ENCODE measurements at regions not wholly inside any gene's neighbourhood (a gene's known extent, or its start where the extent isn't known, plus 50 kb on each side); places are given as distances from the start of the nearest gene placed in this dataset.
"Not testable (repeated sequence)": the region's sequence is repeated elsewhere in the genome, so short reads cannot be mapped to it uniquely, and the experiment has no call there.

- Mint-ChIP-seq H3K4me1 (no peaks in the 10 kb centered on the region), H3K27me3 (no peaks in the 10 kb centered on the region), H3K4me3 (no peak overlapping the region), H3K9me3 (peaks cover 2 to 4% (median 4%) of the 10 kb centered on the region in 3 donors), H3K27ac (no peak overlapping the region), H3K36me3 (no peaks in the 10 kb centered on the region)
These were observed 152.2 kb downstream of the CCER1 start for GRCh38 chr12:90802727-90803126.

DNA sequence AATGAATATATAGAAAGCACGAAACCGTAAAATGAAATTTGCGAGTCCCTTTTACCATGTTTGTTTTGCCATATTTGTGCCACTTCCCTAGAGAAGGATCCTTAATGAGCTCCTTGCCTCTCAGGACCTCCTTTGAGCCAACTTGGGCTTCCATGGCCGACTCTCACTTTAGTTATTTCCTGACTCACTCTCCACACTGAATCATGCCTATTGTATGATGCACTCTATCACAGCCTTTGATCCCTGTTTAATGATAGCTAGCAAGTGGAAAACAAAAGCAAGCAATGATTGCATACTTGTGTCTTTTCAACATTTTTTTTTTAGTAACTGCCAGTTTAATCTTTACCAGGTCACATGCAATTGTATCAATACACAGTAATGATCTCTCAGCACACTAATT, 153.2 kb downstream of the CCER1 start:
- Mint-ChIP-seq H3K36me3 (no peaks in the 10 kb centered on the region), H3K9me3 (peaks cover 2 to 4% (median 4%) of the 10 kb centered on the region in 3 donors), H3K4me1 (no peaks in the 10 kb centered on the region), H3K4me3 (no peak overlapping the region), H3K27ac (no peak overlapping the region), H3K27me3 (no peaks in the 10 kb centered on the region)

GRCh38 chr12:90794212-90794611, 160.8 kb downstream of the CCER1 start:
- no peak overlapping the region for H3K27ac Mint-ChIP-seq
- H3K36me3 Mint-ChIP-seq = no peaks in the 10 kb centered on the region
- no peak overlapping the region for H3K4me3 Mint-ChIP-seq
- H3K9me3 Mint-ChIP-seq = no peaks in the 10 kb centered on the region
- no peaks in the 10 kb centered on the region for H3K27me3 Mint-ChIP-seq
- no peaks in the 10 kb centered on the region for H3K4me1 Mint-ChIP-seq

DNA sequence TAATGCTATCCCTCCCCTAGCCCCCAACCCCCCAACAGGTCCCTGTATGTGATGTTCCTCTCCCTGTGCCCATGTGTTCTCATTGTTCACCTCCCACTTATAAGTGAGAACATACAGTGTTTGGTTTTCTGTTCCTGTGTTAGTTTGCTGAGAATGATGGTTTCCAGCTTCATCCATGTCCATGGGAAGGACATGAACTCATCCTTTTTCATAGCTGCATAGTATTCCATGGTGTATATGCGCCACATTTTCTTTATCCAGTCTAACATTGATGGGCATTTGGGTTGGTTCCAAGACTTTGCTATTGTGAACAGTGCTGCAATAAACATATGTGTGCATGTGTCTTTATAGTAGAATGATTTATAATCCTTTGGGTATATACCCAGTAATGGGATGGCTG, 162.3 kb downstream of the CCER1 start:
- H3K4me1 Mint-ChIP-seq, H3K36me3 Mint-ChIP-seq, H3K9me3 Mint-ChIP-seq, H3K27ac Mint-ChIP-seq, H3K4me3 Mint-ChIP-seq, H3K27me3 Mint-ChIP-seq: not testable (repeated sequence)

GRCh38 chr12:90791445-90791844, 163.5 kb downstream of the CCER1 start:
- no peak overlapping the region for H3K27ac Mint-ChIP-seq
- no peaks in the 10 kb centered on the region for H3K4me1 Mint-ChIP-seq

GRCh38 chr12:90790747-90791146, 164.2 kb downstream of the CCER1 start:
- Mint-ChIP-seq H3K27ac (no peak overlapping the region), H3K9me3 (no peaks in the 10 kb centered on the region), H3K36me3 (no peaks in the 10 kb centered on the region), H3K4me3 (no peak overlapping the region), H3K27me3 (no peaks in the 10 kb centered on the region), H3K4me1 (no peaks in the 10 kb centered on the region)

More at GRCh38 chr12:90791445-90791844, 163.5 kb downstream of the CCER1 start:
- Mint-ChIP-seq H3K4me3 (no peak overlapping the region), H3K36me3 (no peaks in the 10 kb centered on the region), H3K9me3 (no peaks in the 10 kb centered on the region), H3K27me3 (no peaks in the 10 kb centered on the region)

- H3K27ac Mint-ChIP-seq = no peak overlapping the region
- no peaks in the 10 kb centered on the region for H3K36me3 Mint-ChIP-seq
- H3K4me3 Mint-ChIP-seq = no peak overlapping the region
- no peaks in the 10 kb centered on the region for H3K27me3 Mint-ChIP-seq
- H3K9me3 Mint-ChIP-seq = no peaks in the 10 kb centered on the region
- no peaks in the 10 kb centered on the region for H3K4me1 Mint-ChIP-seq
These were observed 181.5 kb downstream of the CCER1 start for GRCh38 chr12:90773491-90773890.

DNA sequence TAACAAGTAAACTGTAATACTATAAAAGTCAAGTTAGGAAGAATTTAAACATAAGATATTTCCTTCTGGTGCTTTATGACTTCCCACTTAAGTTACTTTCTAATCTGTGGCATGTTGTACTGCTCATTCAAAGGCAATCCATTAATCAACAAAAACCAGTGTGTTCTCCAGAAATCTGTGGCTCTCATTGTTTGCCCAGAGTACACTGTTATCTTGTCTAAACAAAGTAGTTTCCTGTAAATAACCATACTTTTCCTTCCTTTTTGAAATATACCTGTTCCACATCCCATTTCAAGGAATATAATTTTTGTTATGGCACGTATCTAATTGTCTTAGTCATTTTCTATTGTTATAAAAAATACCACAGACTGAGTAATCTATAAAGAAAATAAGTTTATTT, 184.1 kb downstream of the CCER1 start:
- H3K36me3 Mint-ChIP-seq = no peaks in the 10 kb centered on the region

GRCh38 chr12:90757957-90758356, 197.0 kb downstream of the CCER1 start:
- no peaks in the 10 kb centered on the region for H3K9me3 Mint-ChIP-seq
- H3K4me1 Mint-ChIP-seq = no peaks in the 10 kb centered on the region
- H3K27ac Mint-ChIP-seq = no peak overlapping the region
- no peaks in the 10 kb centered on the region for H3K27me3 Mint-ChIP-seq
- no peak overlapping the region for H3K4me3 Mint-ChIP-seq
- no peaks in the 10 kb centered on the region for H3K36me3 Mint-ChIP-seq

More for the DNA sequence above, 184.1 kb downstream of the CCER1 start:
- H3K4me3 Mint-ChIP-seq = no peak overlapping the region
- no peaks in the 10 kb centered on the region for H3K9me3 Mint-ChIP-seq
- no peaks in the 10 kb centered on the region for H3K27me3 Mint-ChIP-seq
- no peak overlapping the region for H3K27ac Mint-ChIP-seq
- no peaks in the 10 kb centered on the region for H3K4me1 Mint-ChIP-seq

DNA sequence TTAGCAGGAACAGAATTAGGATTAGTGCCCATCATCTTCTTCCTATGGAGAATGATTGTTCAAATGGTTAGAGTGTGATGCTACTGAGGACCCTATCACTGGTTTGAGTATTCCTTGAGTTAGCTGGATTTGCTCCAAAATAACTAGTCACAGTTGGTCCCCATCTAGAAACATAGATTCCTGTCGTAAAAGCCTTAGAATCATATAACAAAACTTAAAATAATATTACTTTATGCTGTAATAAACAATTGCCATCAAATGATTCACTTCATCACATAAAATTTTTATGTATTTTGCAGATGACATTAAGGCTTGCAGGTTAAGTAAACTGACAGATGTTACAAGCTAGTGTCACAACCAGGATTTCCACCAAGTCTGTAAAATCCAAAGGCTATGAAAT, 209.8 kb downstream of the CCER1 start:
- Mint-ChIP-seq H3K27me3 (no peaks in the 10 kb centered on the region), H3K36me3 (no peaks in the 10 kb centered on the region), H3K27ac (no peak overlapping the region), H3K4me1 (no peaks in the 10 kb centered on the region), H3K4me3 (no peak overlapping the region), H3K9me3 (peaks cover 4 to 6% (median 6%) of the 10 kb centered on the region in 3 donors)

DNA sequence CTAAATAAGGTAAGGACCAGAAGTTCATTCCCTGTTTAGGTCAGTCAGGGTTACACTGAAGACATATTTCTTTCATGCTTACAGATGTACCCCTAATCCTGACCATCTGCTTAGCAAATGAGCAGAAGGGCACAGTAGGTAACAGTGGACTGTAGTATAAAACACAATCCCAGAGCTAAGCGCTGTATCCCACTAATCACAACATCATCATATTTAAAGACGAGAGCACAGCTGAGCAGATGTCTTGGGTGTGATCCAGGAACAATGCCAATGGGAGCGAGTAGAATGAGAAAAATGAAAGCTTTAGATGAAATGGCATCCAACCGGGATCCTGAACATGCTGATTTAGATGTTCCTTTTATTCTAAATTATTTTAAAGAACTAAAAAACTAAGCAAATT, 213.4 kb downstream of the CCER1 start:
- Mint-ChIP-seq H3K4me1 (no peaks in the 10 kb centered on the region), H3K9me3 (peaks cover 0 to 4% (median 0%) of the 10 kb centered on the region in 3 donors), H3K4me3 (no peak overlapping the region), H3K27me3 (no peaks in the 10 kb centered on the region), H3K36me3 (no peaks in the 10 kb centered on the region), H3K27ac (no peak overlapping the region)

GRCh38 chr12:90729736-90730135, 225.2 kb downstream of the CCER1 start:
- H3K27me3 Mint-ChIP-seq = no peaks in the 10 kb centered on the region

GRCh38 chr12:90712671-90713070, 242.3 kb downstream of the CCER1 start:
- Mint-ChIP-seq H3K4me1 (no peaks in the 10 kb centered on the region), H3K27ac (no peak overlapping the region), H3K36me3 (no peaks in the 10 kb centered on the region), H3K4me3 (no peak overlapping the region), H3K9me3 (no peaks in the 10 kb centered on the region), H3K27me3 (no peaks in the 10 kb centered on the region)

More at GRCh38 chr12:90729736-90730135, 225.2 kb downstream of the CCER1 start:
- Mint-ChIP-seq H3K4me3 (no peak overlapping the region), H3K36me3 (no peaks in the 10 kb centered on the region), H3K4me1 (no peaks in the 10 kb centered on the region), H3K9me3 (peaks cover 0 to 8% (median 2%) of the 10 kb centered on the region in 3 donors), H3K27ac (no peak overlapping the region)

DNA sequence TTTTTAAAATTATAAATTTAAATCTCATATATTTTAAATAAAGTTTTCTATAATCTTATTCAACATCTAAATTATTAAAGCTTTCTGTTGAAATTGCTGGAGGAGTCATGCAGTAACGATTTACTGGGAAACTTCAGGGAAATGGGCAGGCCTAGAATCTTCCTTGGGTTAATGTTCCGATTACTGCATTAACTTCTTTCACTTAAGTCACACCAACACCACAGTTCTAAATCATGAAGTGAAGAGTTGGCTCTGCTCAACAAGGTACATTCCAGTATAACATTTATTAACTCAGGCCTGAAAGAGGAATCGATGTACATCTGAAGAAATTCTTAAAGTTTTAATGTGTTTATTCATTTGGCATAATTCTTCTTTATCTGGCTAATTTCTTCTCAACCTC, 244.3 kb downstream of the CCER1 start:
- no peaks in the 10 kb centered on the region for H3K36me3 Mint-ChIP-seq
- H3K4me1 Mint-ChIP-seq = no peaks in the 10 kb centered on the region
- no peaks in the 10 kb centered on the region for H3K27me3 Mint-ChIP-seq
- no peaks in the 10 kb centered on the region for H3K9me3 Mint-ChIP-seq
- H3K4me3 Mint-ChIP-seq = no peak overlapping the region
- H3K27ac Mint-ChIP-seq = no peak overlapping the region

GRCh38 chr12:90706036-90706435, 248.9 kb downstream of the CCER1 start:
- Mint-ChIP-seq H3K27ac (no peak overlapping the region), H3K27me3 (no peaks in the 10 kb centered on the region), H3K4me1 (no peaks in the 10 kb centered on the region), H3K4me3 (no peak overlapping the region), H3K9me3 (no peaks in the 10 kb centered on the region), H3K36me3 (no peaks in the 10 kb centered on the region)

DNA sequence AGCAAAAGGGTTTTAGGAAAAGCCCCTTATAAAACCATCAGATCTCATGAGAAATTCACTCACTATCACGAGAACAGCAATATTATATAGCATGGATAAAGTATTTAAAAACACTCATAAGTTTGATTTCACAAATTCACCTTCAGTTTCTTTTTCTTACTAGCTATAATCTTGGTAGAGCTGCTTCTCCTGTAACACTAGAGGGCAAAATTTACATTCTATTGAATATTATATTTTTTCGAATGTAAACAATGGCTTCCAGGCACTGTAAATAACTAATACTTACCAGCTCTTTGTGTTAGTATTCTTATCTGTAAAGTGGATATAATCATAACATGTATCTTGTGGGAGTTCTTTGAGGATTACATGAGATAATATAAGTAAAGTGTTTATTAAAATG, 259.6 kb downstream of the CCER1 start:
- H3K36me3 Mint-ChIP-seq = no peaks in the 10 kb centered on the region
- peaks cover 0 to 2% (median 0%) of the 10 kb centered on the region in 3 donors for H3K4me1 Mint-ChIP-seq
- no peaks in the 10 kb centered on the region for H3K9me3 Mint-ChIP-seq
- H3K27ac Mint-ChIP-seq = no peak overlapping the region
- no peak overlapping the region for H3K4me3 Mint-ChIP-seq
- H3K27me3 Mint-ChIP-seq = no peaks in the 10 kb centered on the region

GRCh38 chr12:90690120-90690519, 264.9 kb downstream of the CCER1 start:
- H3K9me3 Mint-ChIP-seq = peaks cover 0 to 5% (median 0%) of the 10 kb centered on the region in 3 donors
- no peaks in the 10 kb centered on the region for H3K27me3 Mint-ChIP-seq
- no peak overlapping the region for H3K27ac Mint-ChIP-seq
- no peak overlapping the region for H3K4me3 Mint-ChIP-seq
- peaks cover 0 to under 1% (median 0%) of the 10 kb centered on the region in 3 donors for H3K4me1 Mint-ChIP-seq
- no peaks in the 10 kb centered on the region for H3K36me3 Mint-ChIP-seq

Data from IgD-negative memory B cell (primary cell).